DND-41 (cell line): ENCODE measurements at regions not wholly inside any gene's neighbourhood (a gene's known extent, or its start where the extent isn't known, plus 50 kb on each side); places are given as distances from the start of the nearest gene placed in this dataset.

Source experiments
- ATAC-seq: fragments of 200-7000 bp; cut with Tn5 transposase; 3 replicates; pipeline ENCODE4 v1.9.1; 2021; ENCODE audit warnings: low read depth; ENCODE audit not compliant: insufficient read depth
- DNase-seq: peaks from one replicate; pipeline ENCODE4 v3.0.0-alpha.2; 2020
- H2AFZ ChIP-seq: 2 replicates; pipeline ENCODE4 v1.6.0; 2012; ENCODE audit warnings: low read depth, low read length
- H3K27ac ChIP-seq: 2 replicates; pipeline ENCODE4 v1.5.1; 2012; ENCODE audit warnings: low read length, inconsistent platforms
- H3K27me3 ChIP-seq: fragments of 200-600 bp; sonication (generic); 2 replicates; pipeline ENCODE4 v1.6.0; 2012; ENCODE audit warnings: low read length, mild to moderate bottlenecking, inconsistent platforms; ENCODE audit not compliant: insufficient read depth, poor library complexity
- H3K36me3 ChIP-seq: 2 replicates; pipeline ENCODE4 v1.5.1; 2012; ENCODE audit warnings: low read length, inconsistent platforms; ENCODE audit not compliant: insufficient read depth
- H3K4me1 ChIP-seq: 2 replicates; pipeline ENCODE4 v1.5.1; 2012; ENCODE audit warnings: mild to moderate bottlenecking, low read length; ENCODE audit not compliant: insufficient read depth
- H3K4me2 ChIP-seq: 2 replicates; pipeline ENCODE4 v1.6.0; 2012; ENCODE audit warnings: mild to moderate bottlenecking, moderate library complexity, low read length, inconsistent platforms; ENCODE audit not compliant: insufficient read depth
- H3K4me3 ChIP-seq, 2 experiments: fragments of 200-600 bp in 1 of 2; shearing (Covaris generic) in 1 of 2; 2 replicates each; pipeline ENCODE4 v1.5.1; 2012 to 2016; ENCODE audit warnings: inconsistent platforms in 2 of 2, low read length in 2 of 2, mild to moderate bottlenecking in 2 of 2, low read depth in 1 of 2, moderate library complexity in 1 of 2
- H3K79me2 ChIP-seq: 2 replicates; pipeline ENCODE4 v1.6.0; 2012; ENCODE audit warnings: low read length, inconsistent platforms; ENCODE audit not compliant: insufficient read depth
- H3K9ac ChIP-seq: 2 replicates; pipeline ENCODE4 v1.6.0; 2012; ENCODE audit warnings: low read depth, mild to moderate bottlenecking, inconsistent platforms, low read length, moderate library complexity
- H3K9me3 ChIP-seq: 2 replicates; pipeline ENCODE4 v1.5.1; 2012; ENCODE audit warnings: low read length, moderate library complexity, mild to moderate bottlenecking, inconsistent platforms; ENCODE audit not compliant: insufficient read depth, severe bottlenecking
- H4K20me1 ChIP-seq: 2 replicates; pipeline ENCODE4 v1.6.0; 2012; ENCODE audit warnings: low read length; ENCODE audit not compliant: insufficient read depth
- EZH2 ChIP-seq: IDR thresholded peaks from 3 replicates; pipeline ENCODE4 v1.6.1; 2012; ENCODE audit warnings: borderline replicate concordance, low read depth, mild to moderate bottlenecking, moderate library complexity, low read length, inconsistent platforms; ENCODE audit not compliant: severe bottlenecking
- TF ChIP-seq, protein P1 (sequence below): IDR thresholded peaks from 2 replicates; pipeline ENCODE4 v1.5.1; 2012; ENCODE audit warnings: borderline replicate concordance, low read length, moderate library complexity, mild to moderate bottlenecking; ENCODE audit not compliant: poor library complexity, severe bottlenecking; ENCODE audit errors: extremely low read depth

- H3K79me2 ChIP-seq = no peaks in the 10 kb centered on the region
- H3K4me2 ChIP-seq = no peak overlapping the region
- H4K20me1 ChIP-seq = no peaks in the 10 kb centered on the region
- H3K27ac ChIP-seq = no peak overlapping the region
- H3K4me1 ChIP-seq = no peaks in the 10 kb centered on the region
- no peak overlapping the region for H3K4me3 ChIP-seq
- no peaks in the 10 kb centered on the region for H3K9me3 ChIP-seq
- DNase-seq (no peak), ATAC-seq (no peak)
- H3K27me3 ChIP-seq = peaks cover 4% of the 10 kb centered on the region
- no peaks in the 10 kb centered on the region for H3K36me3 ChIP-seq
- H3K9ac ChIP-seq = no peak overlapping the region
- no peak overlapping the region for H2AFZ ChIP-seq
- TF ChIP-seq, protein P1, sequence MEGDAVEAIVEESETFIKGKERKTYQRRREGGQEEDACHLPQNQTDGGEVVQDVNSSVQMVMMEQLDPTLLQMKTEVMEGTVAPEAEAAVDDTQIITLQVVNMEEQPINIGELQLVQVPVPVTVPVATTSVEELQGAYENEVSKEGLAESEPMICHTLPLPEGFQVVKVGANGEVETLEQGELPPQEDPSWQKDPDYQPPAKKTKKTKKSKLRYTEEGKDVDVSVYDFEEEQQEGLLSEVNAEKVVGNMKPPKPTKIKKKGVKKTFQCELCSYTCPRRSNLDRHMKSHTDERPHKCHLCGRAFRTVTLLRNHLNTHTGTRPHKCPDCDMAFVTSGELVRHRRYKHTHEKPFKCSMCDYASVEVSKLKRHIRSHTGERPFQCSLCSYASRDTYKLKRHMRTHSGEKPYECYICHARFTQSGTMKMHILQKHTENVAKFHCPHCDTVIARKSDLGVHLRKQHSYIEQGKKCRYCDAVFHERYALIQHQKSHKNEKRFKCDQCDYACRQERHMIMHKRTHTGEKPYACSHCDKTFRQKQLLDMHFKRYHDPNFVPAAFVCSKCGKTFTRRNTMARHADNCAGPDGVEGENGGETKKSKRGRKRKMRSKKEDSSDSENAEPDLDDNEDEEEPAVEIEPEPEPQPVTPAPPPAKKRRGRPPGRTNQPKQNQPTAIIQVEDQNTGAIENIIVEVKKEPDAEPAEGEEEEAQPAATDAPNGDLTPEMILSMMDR = no peak
These were observed 102.7 kb upstream of the PLEKHA5 start for GRCh38 chr12:19026614-19027488.

- no peak overlapping the region for H3K27ac ChIP-seq
- H2AFZ ChIP-seq = no peak overlapping the region
- peaks cover 4% of the 10 kb centered on the region for H3K27me3 ChIP-seq
- no peak overlapping the region for H3K4me3 ChIP-seq
- H3K9ac ChIP-seq = no peak overlapping the region
- H3K36me3 ChIP-seq = no peaks in the 10 kb centered on the region
- H3K4me2 ChIP-seq = no peak overlapping the region
- H3K9me3 ChIP-seq = peaks cover 7% of the 10 kb centered on the region
- DNase-seq = no peak
- ATAC-seq = no peak
- H3K4me1 ChIP-seq = no peaks in the 10 kb centered on the region
- no peak for TF ChIP-seq EZH2
- TF ChIP-seq, protein P1 = no peak
- no peaks in the 10 kb centered on the region for H4K20me1 ChIP-seq
- H3K79me2 ChIP-seq = no peaks in the 10 kb centered on the region
These were observed 99.4 kb upstream of the PLEKHA5 start for GRCh38 chr12:19030180-19030579.

DNA sequence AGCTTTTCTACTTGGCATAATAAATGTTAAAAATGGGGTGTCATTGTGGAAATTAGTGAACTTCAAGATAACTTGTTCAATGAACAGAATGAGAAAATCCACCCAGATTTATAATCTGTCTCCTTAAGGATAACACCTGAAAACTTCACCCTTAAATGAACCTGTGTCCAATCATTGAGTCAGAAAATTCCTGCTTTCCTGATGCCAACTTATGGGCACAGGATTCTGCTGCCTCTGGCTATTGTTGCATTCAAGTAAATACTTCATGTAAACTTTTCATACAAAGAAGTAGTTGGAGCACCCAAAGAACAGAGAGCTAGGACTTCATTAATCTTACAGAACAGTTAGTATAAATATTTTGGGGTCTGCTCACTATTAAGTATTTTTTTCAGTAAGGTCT is 98.9 kb upstream of the PLEKHA5 start:
- ATAC-seq = no peak
- no peak overlapping the region for H3K27ac ChIP-seq

More for the DNA sequence above, 98.9 kb upstream of the PLEKHA5 start:
- Histone ChIP-seq H3K9me3 (peaks cover 7% of the 10 kb centered on the region), H3K79me2 (no peaks in the 10 kb centered on the region), H3K4me1 (no peaks in the 10 kb centered on the region), H3K4me2 (no peak overlapping the region), H3K36me3 (no peaks in the 10 kb centered on the region), H3K4me3 (no peak overlapping the region), H4K20me1 (no peaks in the 10 kb centered on the region), H3K9ac (no peak overlapping the region), H3K27me3 (peaks cover 4% of the 10 kb centered on the region), H2AFZ (no peak overlapping the region)
- no peak for DNase-seq
- TF ChIP-seq, protein P1 = no peak
- no peak for TF ChIP-seq EZH2
